HepG2 (cell line): ENCODE measurements at regions not wholly inside any gene's neighbourhood (a gene's known extent, or its start where the extent isn't known, plus 50 kb on each side); places are given as distances from the start of the nearest gene placed in this dataset.

Experiments used
- ATAC-seq: fragments of 200-7000 bp; cut with Tn5 transposase; 3 replicates; pipeline ENCODE4 v1.9.1; 2020; ENCODE audit warnings: mild to moderate bottlenecking, moderate library complexity
- BruUV-seq: library from RNA; stranded (reverse); fragments of 400-500 nt; replicated peaks from 2 replicates; lab custom pipeline; 2021; lab: Mats Ljungman, UMichigan
- CTCF ChIA-PET: fragments of 300-600 bp; formaldehyde crosslinking; extraction: SDS; loops from one replicate; lab custom pipeline; 2021; ENCODE audit warnings: low total read pairs, inconsistent platforms, low intra/inter-chr PET ratio; lab: Yijun Ruan, JAX
- POLR2A ChIA-PET: fragments of 350-600 bp; sonication (Branson Sonifier 250); formaldehyde crosslinking; loops from one replicate; lab custom pipeline; 2020; ENCODE audit warnings: antibody characterized with exemption, inconsistent platforms; lab: Yijun Ruan, JAX
- DNase-seq: peaks from one replicate; pipeline ENCODE4 v3.0.0-alpha.2; 2015; ENCODE audit warnings: low spot score
- FAIRE-seq: peaks from 3 replicates; lab custom pipeline; 2011; peaks lifted over from hg19 to GRCh38; lab: Jason Lieb, UNC
- H2AFZ ChIP-seq: one replicate; pipeline ENCODE4 v1.6.1; 2011; ENCODE audit warnings: low read length, inconsistent platforms
- H3K27ac ChIP-seq: fragments of 300-600 bp; 3 replicates; pipeline ENCODE4 v1.8.0; 2011; ENCODE audit warnings: mixed run types, mild to moderate bottlenecking, mixed read lengths, low read length, inconsistent platforms; ENCODE audit not compliant: insufficient read depth; ENCODE audit errors: extremely low read length
- H3K27me3 ChIP-seq, 2 experiments: fragments of 200-600 bp in 1 of 2; 2 replicates in 1 of 2; 3 replicates in 1 of 2; pipeline versions ENCODE4 v1.6.0 to v1.8.0; 2011; ENCODE audit warnings: low read length in 2 of 2, mild to moderate bottlenecking in 2 of 2, moderate library complexity in 2 of 2, inconsistent platforms in 1 of 2; ENCODE audit not compliant: insufficient read depth in 2 of 2, control insufficient read depth in 1 of 2
- H3K36me3 ChIP-seq, 2 experiments: fragments of 200-600 bp in 1 of 2; replicated peaks in 1 of 2; 2 replicates in 1 of 2; 3 replicates in 1 of 2; pipeline versions ENCODE4 v1.5.1 to v1.8.0; 2011; ENCODE audit warnings: low read length in 2 of 2, inconsistent platforms in 1 of 2; ENCODE audit not compliant: insufficient read depth in 2 of 2, control insufficient read depth in 1 of 2
- H3K4me1 ChIP-seq: 2 replicates; pipeline ENCODE4 v1.5.1; 2012; ENCODE audit warnings: low read length, inconsistent platforms; ENCODE audit not compliant: insufficient read depth
- H3K4me2 ChIP-seq: 2 replicates; pipeline ENCODE4 v1.6.0; 2011; ENCODE audit warnings: low read depth, low read length, inconsistent platforms
- H3K4me3 ChIP-seq, 3 experiments: fragments of 200-600 bp in 1 of 3; sonication (generic), shearing (Covaris generic) in 1 of 3; replicated peaks in 1 of 3; 2 replicates each; pipeline ENCODE4 v1.5.1; 2011 to 2016; ENCODE audit warnings: low read length in 3 of 3, inconsistent platforms in 2 of 3, low read depth in 2 of 3, mild to moderate bottlenecking in 2 of 3, control low read depth in 1 of 3, mixed read lengths in 1 of 3; ENCODE audit not compliant: insufficient read depth in 1 of 3
- H3K79me2 ChIP-seq: one replicate; pipeline ENCODE4 v1.6.1; 2011; ENCODE audit warnings: low read length, inconsistent platforms; ENCODE audit not compliant: insufficient read depth
- H3K9ac ChIP-seq: 2 replicates; pipeline ENCODE4 v1.6.0; 2011; ENCODE audit warnings: mild to moderate bottlenecking, low read depth, low read length, inconsistent platforms; ENCODE audit not compliant: insufficient read depth
- H3K9me3 ChIP-seq: 2 replicates; pipeline ENCODE4 v1.5.1; 2012; ENCODE audit warnings: mild to moderate bottlenecking, low read length
- H4K20me1 ChIP-seq: 2 replicates; pipeline ENCODE4 v1.6.0; 2011; ENCODE audit warnings: inconsistent platforms, mild to moderate bottlenecking, low read length, moderate library complexity; ENCODE audit not compliant: insufficient read depth
- AGO2 ChIP-seq: fragments of 200-400 bp; formaldehyde crosslinking; optimal IDR thresholded peaks from 2 replicates; pipeline ENCODE3; 2017; ENCODE audit warnings: mild to moderate bottlenecking, low read depth, low read length, moderate library complexity
- CCDC6 ChIP-seq: sonication (generic); formaldehyde crosslinking; IDR thresholded peaks from 2 replicates; pipeline ENCODE4 v1.8.1; 2022; ENCODE audit warnings: mild to moderate bottlenecking, missing genetic modification reagents, moderate library complexity
- CHD2 ChIP-seq: IDR thresholded peaks from 2 replicates; pipeline ENCODE4 v1.6.1; 2011; ENCODE audit warnings: low read depth, low read length, improper control_type of control experiment
- SMC3 ChIP-seq: IDR thresholded peaks from 2 replicates; pipeline ENCODE4 v1.6.1; 2011; ENCODE audit warnings: low read length, improper control_type of control experiment
- ZNF101 ChIP-seq: sonication (generic); formaldehyde crosslinking; IDR thresholded peaks from 2 replicates; pipeline ENCODE4 v1.4.0; 2020; ENCODE audit warnings: mild to moderate bottlenecking, low read depth, missing genetic modification reagents, borderline replicate concordance
- ZNF20 ChIP-seq: sonication (generic); formaldehyde crosslinking; IDR thresholded peaks from 2 replicates; pipeline ENCODE4 v1.4.0; 2020; ENCODE audit warnings: mild to moderate bottlenecking, moderate library complexity, missing genetic modification reagents
- ZNF382 ChIP-seq: sonication (generic); formaldehyde crosslinking; IDR thresholded peaks from 2 replicates; pipeline ENCODE4 v1.5.0; 2020; ENCODE audit warnings: missing genetic modification reagents, mild to moderate bottlenecking, borderline replicate concordance
- ZNF496 ChIP-seq: sonication (generic); formaldehyde crosslinking; IDR thresholded peaks from 2 replicates; pipeline ENCODE4 v1.8.1; 2023; ENCODE audit warnings: mild to moderate bottlenecking, moderate library complexity, missing genetic modification reagents; ENCODE audit not compliant: insufficient replicate concordance
- ZNF567 ChIP-seq: sonication (generic); formaldehyde crosslinking; IDR thresholded peaks from 2 replicates; pipeline ENCODE4 v1.8.1; 2023; ENCODE audit warnings: mild to moderate bottlenecking, missing genetic modification reagents, borderline replicate concordance
- ZSCAN25 ChIP-seq: sonication (generic); formaldehyde crosslinking; IDR thresholded peaks from 2 replicates; pipeline ENCODE4 v1.8.0; 2022; ENCODE audit warnings: mild to moderate bottlenecking, missing genetic modification reagents
- WGBS: methylation state at CpG from one replicate; pipeline ENCODE4 v1.1.6; 2017; ENCODE audit warnings: low lambda C conversion rate; 5-methylcytosine and 5-hydroxymethylcytosine counted together
- in situ Hi-C: cut with HindIII; loops from 2 replicates; pipeline ENCODE4 v1.10.0; 2017; ENCODE audit warnings: low pct_unique_long_range_greater_than_20kb; ENCODE audit not compliant: extremely low pct_ligation_motif_present
- intact Hi-C: fragments of 100-400 bp; cut with micrococcal nuclease; formaldehyde crosslinking; loops from one replicate; pipeline ENCODE4 v1.10.0; 2022; ENCODE audit not compliant: unreplicated experiment
- TF ChIP-seq, protein P1 (sequence below): sonication (generic); formaldehyde crosslinking; IDR thresholded peaks from 2 replicates; pipeline ENCODE4 v1.4.0; 2020; ENCODE audit warnings: missing genetic modification reagents, borderline replicate concordance

GRCh38 chr4:184306470-184306869, 88.8 kb upstream of the ENPP6 start:
- Histone ChIP-seq H3K27me3 (no peaks in the 10 kb centered on the region), H3K4me1 (peaks cover 33% of the 10 kb centered on the region), H3K4me3 (no peak overlapping the region), H3K9ac (no peak overlapping the region), H2AFZ (no peak overlapping the region), H3K4me2 (no peak overlapping the region), H4K20me1 (no peaks in the 10 kb centered on the region), H3K36me3 (no peaks in the 10 kb centered on the region), H3K27ac (no peak overlapping the region), H3K9me3 (peaks cover 15% of the 10 kb centered on the region), H3K79me2 (no peaks in the 10 kb centered on the region)
- ATAC-seq (peak; percentile 44; the same call in 1 of the 3 replicates), DNase-seq (no peak), FAIRE-seq (no peak)
- in situ Hi-C loops (no loop called here), intact Hi-C loops (no loop called here)
- TF ChIP-seq ZSCAN25 (CRISPR knock-in tag), result no peak
- no peak for TF ChIP-seq ZNF567 (CRISPR knock-in tag)
- TF ChIP-seq, protein P1, sequence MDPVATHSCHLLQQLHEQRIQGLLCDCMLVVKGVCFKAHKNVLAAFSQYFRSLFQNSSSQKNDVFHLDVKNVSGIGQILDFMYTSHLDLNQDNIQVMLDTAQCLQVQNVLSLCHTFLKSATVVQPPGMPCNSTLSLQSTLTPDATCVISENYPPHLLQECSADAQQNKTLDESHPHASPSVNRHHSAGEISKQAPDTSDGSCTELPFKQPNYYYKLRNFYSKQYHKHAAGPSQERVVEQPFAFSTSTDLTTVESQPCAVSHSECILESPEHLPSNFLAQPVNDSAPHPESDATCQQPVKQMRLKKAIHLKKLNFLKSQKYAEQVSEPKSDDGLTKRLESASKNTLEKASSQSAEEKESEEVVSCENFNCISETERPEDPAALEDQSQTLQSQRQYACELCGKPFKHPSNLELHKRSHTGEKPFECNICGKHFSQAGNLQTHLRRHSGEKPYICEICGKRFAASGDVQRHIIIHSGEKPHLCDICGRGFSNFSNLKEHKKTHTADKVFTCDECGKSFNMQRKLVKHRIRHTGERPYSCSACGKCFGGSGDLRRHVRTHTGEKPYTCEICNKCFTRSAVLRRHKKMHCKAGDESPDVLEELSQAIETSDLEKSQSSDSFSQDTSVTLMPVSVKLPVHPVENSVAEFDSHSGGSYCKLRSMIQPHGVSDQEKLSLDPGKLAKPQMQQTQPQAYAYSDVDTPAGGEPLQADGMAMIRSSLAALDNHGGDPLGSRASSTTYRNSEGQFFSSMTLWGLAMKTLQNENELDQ, result no peak
- TF ChIP-seq AGO2, result no peak
- TF ChIP-seq CHD2, result no peak
- no peak for TF ChIP-seq SMC3
- no peak for TF ChIP-seq CCDC6 (CRISPR knock-in tag)
- TF ChIP-seq ZNF496 (CRISPR knock-in tag), result no peak
- TF ChIP-seq ZNF20 (CRISPR knock-in tag), result no peak
- TF ChIP-seq ZNF101 (CRISPR knock-in tag), result no peak
- TF ChIP-seq ZNF382 (CRISPR knock-in tag), result no peak
- BruUV-seq, result no TSS peak
- ChIA-PET POLR2A (interaction anchor here (1.5 kb wide), 1 partner anchor 37 kb away, joined by 4 read pairs; no protein-coding TSS in a partner anchor), CTCF (no interaction called here)
- 12% methylated on average over 1 of the region's 1 CpG for WGBS
